ENCODE measurements at regions not wholly inside any gene's neighbourhood (a gene's known extent, or its start where the extent isn't known, plus 50 kb on each side); places are given as distances from the start of the nearest gene placed in this dataset.

GRCh38 chr7:46834921-46835320 is 747.0 kb downstream of the TNS3 start (continued):
- no peak for TF ChIP-seq ZNF462 (CRISPR knock-in tag; IDR thresholded peaks at IDR 0.05)
- TF ChIP-seq EZH2phosphoT487 (IDR thresholded peaks at IDR 0.05; ENCODE audit: unreplicated experiment) = no peak
- TF ChIP-seq ZNF114 (CRISPR knock-in tag; IDR thresholded peaks at IDR 0.05) = no peak
- TF ChIP-seq CREB1 (CRISPR knock-in tag; IDR thresholded peaks at IDR 0.05; ENCODE audit: low read depth) = no peak
- TF ChIP-seq CTCF (conservative IDR thresholded peaks at IDR 0.05; ENCODE audit: low read depth in 2 of 2) = no peak

- Mint-ChIP-seq H3K4me1 (no peaks in the 10 kb centered on the region), H3K27me3 (ENCODE audit: insufficient read depth, low read depth, poor library complexity) (no peaks in the 10 kb centered on the region), H3K9me3 (no peaks in the 10 kb centered on the region; the same call in 2 of the 3 replicates), H3K27ac (no peak overlapping the region), H3K4me3 (no peak overlapping the region), H3K36me3 (ENCODE audit: low read depth) (no peaks in the 10 kb centered on the region)
- no peaks in the 10 kb centered on the region for H3K9me2 ChIP-seq (ENCODE audit: insufficient read depth)
- no peaks in the 10 kb centered on the region for H3K27me3 ChIP-seq (ENCODE audit: insufficient read depth)
- ATAC-seq = no peak
- no peak for DNase-seq (ENCODE audit: low spot score)
- H2AFZ ChIP-seq = no peak overlapping the region
- H3K36me3 ChIP-seq (ENCODE audit: insufficient read depth) = no peaks in the 10 kb centered on the region
- H3K4me3 ChIP-seq = no peak overlapping the region
- no peaks in the 10 kb centered on the region for H3K4me1 ChIP-seq (ENCODE audit: insufficient read depth)
- no peak overlapping the region for H3K4me2 ChIP-seq
- H4K20me1 ChIP-seq (replicated peaks; ENCODE audit: insufficient read depth) = no peaks in the 10 kb centered on the region
- no peaks in the 10 kb centered on the region for H3F3A ChIP-seq (replicated peaks; ENCODE audit: low read depth)
- no peak overlapping the region for H3K27ac ChIP-seq (ENCODE audit: low read depth)
- no peaks in the 10 kb centered on the region for H3K79me2 ChIP-seq (replicated peaks; ENCODE audit: insufficient read depth)
- TF ChIP-seq JUNB (IDR thresholded peaks at IDR 0.05; ENCODE audit: unreplicated experiment) (no peak), EZH2phosphoT487 (IDR thresholded peaks at IDR 0.05; ENCODE audit: unreplicated experiment) (no peak), CREB1 (CRISPR knock-in tag; IDR thresholded peaks at IDR 0.05; ENCODE audit: low read depth) (no peak), ZNF114 (CRISPR knock-in tag; IDR thresholded peaks at IDR 0.05) (no peak), EZH2 (IDR thresholded peaks at IDR 0.05; ENCODE audit: low read depth, unreplicated experiment) (no peak), ZNF462 (CRISPR knock-in tag; IDR thresholded peaks at IDR 0.05) (no peak), STAT1 (IDR thresholded peaks at IDR 0.05; ENCODE audit: unreplicated experiment) (no peak)
These were observed 748.7 kb downstream of the TNS3 start for GRCh38 chr7:46833197-46833596.
